Caco-2 (cell line): ENCODE measurements at regions not wholly inside any gene's neighbourhood (a gene's known extent, or its start where the extent isn't known, plus 50 kb on each side); places are given as distances from the start of the nearest gene placed in this dataset.
"Not testable (repeated sequence)": the region's sequence is repeated elsewhere in the genome, so short reads cannot be mapped to it uniquely, and the experiment has no call there.

ENCODE experiments used
- BruUV-seq: library from RNA; stranded (reverse); fragments of 400-500 nt; replicated peaks from 2 replicates; lab custom pipeline; 2021; lab: Mats Ljungman, UMichigan
- CTCF ChIA-PET: fragments of 300-600 bp; sonication (Branson Sonifier 250); formaldehyde crosslinking; loops from one replicate; lab custom pipeline; 2022; ENCODE audit warnings: antibody characterized with exemption; lab: Charles Lee
- POLR2A ChIA-PET: fragments of 300-600 bp; sonication (Branson Sonifier 250); formaldehyde crosslinking; loops from one replicate; lab custom pipeline; 2022; ENCODE audit warnings: antibody characterized with exemption; lab: Charles Lee
- DNase-seq, 2 experiments: peaks; one replicate each; pipeline versions ENCODE4 v3.0.0 to v3.0.0-alpha.2; 2020 to 2022
- H3K27me3 ChIP-seq: replicated peaks from 2 replicates; pipeline ENCODE4 v1.6.0; 2011; ENCODE audit warnings: low read length; ENCODE audit not compliant: control insufficient read depth, insufficient read depth
- H3K36me3 ChIP-seq: 2 replicates; pipeline ENCODE4 v1.5.1; 2011; ENCODE audit warnings: low read length; ENCODE audit not compliant: control insufficient read depth, insufficient read depth
- H3K4me1 ChIP-seq: fragments of 250-450 bp; sonication (Bioruptor Pico); 2 replicates; pipeline ENCODE4 v1.5.1; 2020; ENCODE audit warnings: mild to moderate bottlenecking
- H3K4me3 ChIP-seq: 2 replicates; pipeline ENCODE4 v1.5.1; 2011; ENCODE audit warnings: low read depth, mild to moderate bottlenecking, control low read depth, low read length
- H3K9me3 ChIP-seq: fragments of 250-450 bp; sonication (Bioruptor Pico); 2 replicates; pipeline ENCODE4 v1.5.1; 2020; ENCODE audit warnings: mild to moderate bottlenecking, moderate library complexity
- H3K27ac Mint-ChIP-seq: one replicate; pipeline ENCODE4 v1.8.0; 2022; ENCODE audit warnings: mixed read lengths; ENCODE audit not compliant: unreplicated experiment
- H3K27me3 Mint-ChIP-seq: one replicate; pipeline ENCODE4 v1.8.0; 2022; ENCODE audit warnings: mixed read lengths; ENCODE audit not compliant: insufficient read depth, unreplicated experiment
- H3K36me3 Mint-ChIP-seq: one replicate; pipeline ENCODE4 v1.8.0; 2022; ENCODE audit warnings: mild to moderate bottlenecking, mixed read lengths; ENCODE audit not compliant: insufficient read depth, unreplicated experiment
- H3K4me1 Mint-ChIP-seq: one replicate; pipeline ENCODE4 v1.8.0; 2022; ENCODE audit warnings: low read depth, mixed read lengths; ENCODE audit not compliant: unreplicated experiment
- H3K4me3 Mint-ChIP-seq: one replicate; pipeline ENCODE4 v1.8.0; 2022; ENCODE audit warnings: mild to moderate bottlenecking, moderate library complexity, mixed read lengths; ENCODE audit not compliant: unreplicated experiment
- H3K9me3 Mint-ChIP-seq: one replicate; pipeline ENCODE4 v1.8.0; 2022; ENCODE audit warnings: mixed read lengths; ENCODE audit not compliant: unreplicated experiment
- CTCF ChIP-seq, 2 experiments: fragments of 200-600 bp in 1 of 2; IDR thresholded peaks; 1 replicate in 1 of 2; 2 replicates in 1 of 2; pipeline versions ENCODE4 v1.5.1 to v1.8.0; 2011 to 2022; ENCODE audit warnings: antibody characterized with exemption in 1 of 2, control low read depth in 1 of 2, inconsistent platforms in 1 of 2, low read depth in 1 of 2, low read length in 1 of 2, mild to moderate bottlenecking in 1 of 2, moderate library complexity in 1 of 2; ENCODE audit not compliant: insufficient read depth in 1 of 2, severe bottlenecking in 1 of 2, unreplicated experiment in 1 of 2
- intact Hi-C: fragments of 100-400 bp; cut with micrococcal nuclease; formaldehyde crosslinking; loops from one replicate; pipeline ENCODE4 v1.10.0; 2022; ENCODE audit not compliant: unreplicated experiment

GRCh38 chr6:167219079-167219478 is 61.3 kb upstream of the GPR31 start:
- H3K27me3 ChIP-seq, H3K36me3 ChIP-seq, H3K4me3 ChIP-seq, intact Hi-C loops, H3K9me3 ChIP-seq, DNase-seq, H3K9me3 Mint-ChIP-seq, H3K4me3 Mint-ChIP-seq, BruUV-seq, H3K27me3 Mint-ChIP-seq: not testable (repeated sequence)
- peak overlapping the region; percentile 81 for H3K27ac Mint-ChIP-seq
- CTCF ChIA-PET: interaction anchor here (0.9 kb wide), 1 partner anchor 132 kb away, joined by 5 read pairs; no protein-coding TSS in a partner anchor
- POLR2A ChIA-PET: interaction anchor here (0.6 kb wide), 1 partner anchor 133 kb away, joined by 3 read pairs; no protein-coding TSS in a partner anchor
- peaks cover 44% of the 10 kb centered on the region for H3K4me1 ChIP-seq
- peaks cover 42% of the 10 kb centered on the region for H3K4me1 Mint-ChIP-seq
- H3K36me3 Mint-ChIP-seq: peaks cover 16% of the 10 kb centered on the region

- BruUV-seq: no TSS peak
- H3K27me3 Mint-ChIP-seq: no peaks in the 10 kb centered on the region
- peaks cover 49% of the 10 kb centered on the region for H3K4me1 Mint-ChIP-seq
- H3K9me3 Mint-ChIP-seq: no peaks in the 10 kb centered on the region
- Histone ChIP-seq H3K4me3 (peak overlapping the region; percentile 22), H3K4me1 (peaks cover 53% of the 10 kb centered on the region), H3K36me3 (no peaks in the 10 kb centered on the region), H3K9me3 (no peaks in the 10 kb centered on the region), H3K27me3 (no peaks in the 10 kb centered on the region)
- peak; percentile 87 to 94 for DNase-seq
- CTCF ChIA-PET: interaction anchor here (0.8 to 1.0 kb wide), 2 partner anchors 67 to 131 kb away, joined by 3 read pairs; no protein-coding TSS in a partner anchor
- peak overlapping the region; percentile 76 for H3K4me3 Mint-ChIP-seq
- TF ChIP-seq CTCF (IDR thresholded peaks at IDR 0.05; ENCODE audit: insufficient read depth in 1 of 2, low read depth in 1 of 2, low read length in 1 of 2, severe bottlenecking in 1 of 2, unreplicated experiment in 1 of 2): no peak
- POLR2A ChIA-PET: interaction anchor here (0.9 to 1.0 kb wide), 2 partner anchors 49 to 52 kb away, joined by 4 to 5 read pairs; no protein-coding TSS in a partner anchor
- peak overlapping the region; percentile 81 for H3K27ac Mint-ChIP-seq
- intact Hi-C loops: loop anchor here (1.0 to 5.0 kb wide), 5 partner anchors 48 to 152 kb away; no protein-coding TSS in a partner anchor
- H3K36me3 Mint-ChIP-seq: peaks cover 20% of the 10 kb centered on the region
Observed at GRCh38 chr6:167219967-167220512, 62.3 kb upstream of the GPR31 start.

- no peaks in the 10 kb centered on the region for H3K27me3 Mint-ChIP-seq
Observed at GRCh38 chr6:167221400-167222201, 63.8 kb upstream of the GPR31 start.

DNA sequence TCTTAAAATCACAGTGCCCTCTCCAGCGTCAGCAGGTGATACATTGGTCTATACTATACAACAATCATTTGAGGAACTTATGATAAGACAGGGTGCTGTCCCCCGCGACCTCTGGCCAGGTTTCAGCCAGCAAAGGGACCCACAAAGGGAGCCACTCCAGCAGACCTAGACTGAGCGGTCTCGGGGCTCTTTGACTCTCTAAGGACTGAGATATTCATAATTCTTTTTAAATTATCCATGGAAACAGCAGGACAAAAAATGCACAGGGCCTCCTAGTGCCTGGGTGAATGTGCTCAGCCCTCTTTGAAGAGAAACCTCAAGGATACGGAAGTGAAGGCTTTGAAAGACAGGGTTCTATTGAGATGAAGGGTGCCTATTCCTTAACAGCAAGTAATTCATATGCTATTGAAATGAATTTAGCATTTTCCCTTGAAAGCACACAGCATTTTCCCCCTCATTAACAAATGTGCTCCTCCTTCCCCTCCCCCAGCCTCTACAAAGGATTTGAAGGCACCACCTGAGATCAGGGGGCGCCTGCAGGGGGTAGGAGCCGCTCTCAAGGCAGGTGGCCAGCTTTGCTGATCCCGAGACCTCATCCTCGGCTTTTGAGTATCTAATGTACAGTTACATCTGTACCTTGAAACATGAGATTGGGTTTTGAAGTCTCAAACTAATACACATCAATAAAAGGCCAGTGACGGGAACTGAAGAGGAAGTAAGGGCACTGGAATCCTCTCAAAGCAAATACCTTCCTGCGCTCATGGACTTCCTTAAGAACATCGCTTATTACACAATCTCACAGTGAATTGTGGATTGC is 65.3 kb upstream of the UNC93A start:
- BruUV-seq, H3K4me3 ChIP-seq, H3K27me3 Mint-ChIP-seq, H3K9me3 Mint-ChIP-seq, H3K36me3 Mint-ChIP-seq, DNase-seq, H3K36me3 ChIP-seq, H3K9me3 ChIP-seq, H3K4me3 Mint-ChIP-seq, H3K27ac Mint-ChIP-seq, H3K27me3 ChIP-seq, CTCF ChIA-PET: not testable (repeated sequence)
- intact Hi-C loops: loop anchor here (2.0 kb wide), 1 partner anchor 13 kb away; no protein-coding TSS in a partner anchor
- H3K4me1 Mint-ChIP-seq: peaks cover 44% of the 10 kb centered on the region
- POLR2A ChIA-PET: interaction anchor here (0.6 kb wide), 1 partner anchor 124 kb away, joined by 4 read pairs; no protein-coding TSS in a partner anchor
- H3K4me1 ChIP-seq: peaks cover 42% of the 10 kb centered on the region

More at GRCh38 chr6:167221400-167222201, 63.8 kb upstream of the GPR31 start:
- Mint-ChIP-seq H3K4me3 (peak overlapping the region; percentile 76), H3K9me3 (no peaks in the 10 kb centered on the region), H3K36me3 (peaks cover 20% of the 10 kb centered on the region), H3K27ac (no peak overlapping the region), H3K4me1 (peaks cover 51% of the 10 kb centered on the region)
- CTCF ChIA-PET: no interaction called here
- H3K36me3 ChIP-seq: no peaks in the 10 kb centered on the region
- no TSS peak for BruUV-seq
- H3K27me3 ChIP-seq: no peaks in the 10 kb centered on the region
- H3K4me3 ChIP-seq: no peak overlapping the region
- POLR2A ChIA-PET: no interaction called here
- DNase-seq: no peak
- no peaks in the 10 kb centered on the region for H3K9me3 ChIP-seq
- intact Hi-C loops: loop anchor here (2.0 to 5.0 kb wide), 2 partner anchors 129 to 151 kb away; no protein-coding TSS in a partner anchor
- peaks cover 59% of the 10 kb centered on the region for H3K4me1 ChIP-seq
- no peak for TF ChIP-seq CTCF (IDR thresholded peaks at IDR 0.05; ENCODE audit: insufficient read depth in 1 of 2, low read depth in 1 of 2, low read length in 1 of 2, severe bottlenecking in 1 of 2, unreplicated experiment in 1 of 2)
